ENCODE measurements at regions not wholly inside any gene's neighbourhood (a gene's known extent, or its start where the extent isn't known, plus 50 kb on each side); places are given as distances from the start of the nearest gene placed in this dataset.
A peak's percentile ranks its signal among the peaks of the same experiment; 100 is the strongest.
"Not testable (repeated sequence)": the region's sequence is repeated elsewhere in the genome, so short reads cannot be mapped to it uniquely, and the experiment has no call there.

DNA sequence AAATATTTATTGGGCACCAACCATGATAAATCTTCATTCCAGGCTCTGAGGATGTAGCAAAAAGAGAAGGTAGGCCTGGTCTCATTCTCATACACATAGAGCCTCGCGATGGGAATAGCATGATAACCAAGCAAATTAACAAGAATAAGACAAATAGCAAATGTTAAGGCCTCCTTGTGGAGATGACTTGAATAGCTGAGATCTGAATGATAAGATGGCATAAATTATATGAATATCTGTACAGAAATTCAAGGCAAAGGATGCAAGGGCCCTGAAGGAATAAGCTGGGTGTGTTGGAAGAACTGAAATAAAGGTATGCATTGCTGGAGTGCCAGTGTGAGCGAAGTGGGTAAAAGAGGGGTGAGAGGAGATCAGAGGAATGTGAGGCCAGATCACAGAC lies 114.8 kb downstream of the ALX1 start:
- H3K36me3 Mint-ChIP-seq = no peaks in the 10 kb centered on the region
- H3K9me3 Mint-ChIP-seq = no peaks in the 10 kb centered on the region
- H3K27me3 Mint-ChIP-seq = no peaks in the 10 kb centered on the region
- H3K4me1 Mint-ChIP-seq = no peaks in the 10 kb centered on the region
- CTCF ChIA-PET = no interaction called here
- DNase-seq = no peak
- no peak overlapping the region for H3K27ac Mint-ChIP-seq
- no peak overlapping the region for H3K4me3 Mint-ChIP-seq

DNA sequence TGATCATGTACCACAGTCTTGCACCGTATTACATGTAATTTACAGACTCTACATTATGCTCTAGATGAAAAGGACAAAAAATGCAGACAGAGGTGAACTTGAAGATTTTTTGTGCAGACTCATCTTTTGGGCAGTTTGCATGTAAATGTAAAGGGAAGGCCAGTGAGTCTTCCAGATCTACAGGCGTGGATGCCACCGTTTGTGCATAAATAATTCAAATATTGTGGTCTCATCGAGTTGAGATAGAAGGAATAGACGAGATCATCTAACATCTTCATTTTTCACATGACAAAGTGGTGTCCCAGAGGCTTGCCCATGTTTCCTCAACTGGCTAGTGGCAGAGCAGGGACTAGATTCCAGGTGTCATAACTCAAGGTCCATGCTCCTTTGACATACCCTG lies 125.2 kb downstream of the ALX1 start:
- H3K4me1 Mint-ChIP-seq = no peaks in the 10 kb centered on the region
- H3K27ac Mint-ChIP-seq = no peak overlapping the region
- CTCF ChIA-PET = no interaction called here
- no peaks in the 10 kb centered on the region for H3K36me3 Mint-ChIP-seq
- no peak overlapping the region for H3K4me3 Mint-ChIP-seq
- H3K9me3 Mint-ChIP-seq = no peaks in the 10 kb centered on the region
- no peak for DNase-seq
- no peaks in the 10 kb centered on the region for H3K27me3 Mint-ChIP-seq

DNA sequence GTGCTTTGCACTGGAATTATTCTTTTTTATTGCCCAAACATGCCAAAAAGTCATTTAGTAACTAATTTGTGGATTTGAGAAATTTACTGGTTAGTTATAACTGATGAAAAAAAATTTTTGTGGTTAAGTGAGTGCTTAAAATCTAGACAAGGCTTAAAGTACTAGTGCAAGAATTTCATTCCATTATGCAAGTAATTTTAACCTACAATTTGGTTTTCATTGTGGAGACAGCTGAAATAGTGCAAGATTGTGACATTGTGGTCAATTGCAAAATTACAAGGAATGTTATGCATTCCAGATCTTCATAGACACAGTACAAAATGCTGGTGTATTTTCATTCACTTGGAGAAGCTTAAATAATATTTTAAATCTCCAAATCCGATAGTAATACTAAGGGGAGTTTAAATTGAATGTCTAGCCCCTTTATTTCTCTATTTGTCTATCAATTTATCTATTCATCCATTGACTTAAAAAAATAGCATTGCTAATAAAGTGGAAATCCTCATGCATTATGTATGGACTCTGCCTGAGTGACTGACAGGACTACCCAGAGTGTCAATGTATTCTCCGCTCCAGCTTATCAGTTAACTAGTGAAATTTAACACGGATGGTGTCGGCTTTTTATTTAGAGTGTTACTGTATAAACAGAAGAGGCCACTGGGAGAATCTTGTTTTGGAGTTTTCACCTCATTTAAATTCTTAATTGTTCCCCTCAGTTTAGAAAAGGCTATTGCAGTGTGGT lies 125.9 kb downstream of the ALX1 start:
- CTCF ChIA-PET = no interaction called here
- Mint-ChIP-seq H3K9me3 (no peaks in the 10 kb centered on the region), H3K4me3 (no peak overlapping the region), H3K36me3 (no peaks in the 10 kb centered on the region), H3K27ac (no peak overlapping the region), H3K27me3 (no peaks in the 10 kb centered on the region), H3K4me1 (no peaks in the 10 kb centered on the region)
- no peak for DNase-seq

DNA sequence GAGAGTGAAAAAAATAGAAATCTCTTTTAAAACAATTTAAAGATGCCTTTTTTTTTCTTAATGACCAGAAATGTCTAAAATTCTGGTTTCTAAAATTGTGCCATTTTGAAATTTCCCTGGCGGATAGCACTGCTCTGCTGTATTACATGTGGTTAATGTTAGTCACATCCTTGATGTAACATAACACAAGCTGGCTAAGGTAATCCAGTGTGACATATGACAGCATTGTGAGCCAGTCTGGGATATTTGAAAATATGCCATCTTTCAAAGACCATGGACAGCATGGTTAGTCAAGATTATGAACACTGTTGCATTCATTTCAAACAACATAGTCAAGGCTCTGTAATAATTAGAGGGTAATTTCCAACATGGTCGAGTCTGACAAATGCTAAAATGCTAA lies 133.2 kb downstream of the ALX1 start:
- DNase-seq = no peak
- CTCF ChIA-PET = no interaction called here
- H3K9me3 Mint-ChIP-seq = no peaks in the 10 kb centered on the region
- H3K27ac Mint-ChIP-seq = no peak overlapping the region
- H3K4me1 Mint-ChIP-seq = no peaks in the 10 kb centered on the region
- H3K4me3 Mint-ChIP-seq = no peak overlapping the region
- no peaks in the 10 kb centered on the region for H3K27me3 Mint-ChIP-seq
- no peaks in the 10 kb centered on the region for H3K36me3 Mint-ChIP-seq

DNA sequence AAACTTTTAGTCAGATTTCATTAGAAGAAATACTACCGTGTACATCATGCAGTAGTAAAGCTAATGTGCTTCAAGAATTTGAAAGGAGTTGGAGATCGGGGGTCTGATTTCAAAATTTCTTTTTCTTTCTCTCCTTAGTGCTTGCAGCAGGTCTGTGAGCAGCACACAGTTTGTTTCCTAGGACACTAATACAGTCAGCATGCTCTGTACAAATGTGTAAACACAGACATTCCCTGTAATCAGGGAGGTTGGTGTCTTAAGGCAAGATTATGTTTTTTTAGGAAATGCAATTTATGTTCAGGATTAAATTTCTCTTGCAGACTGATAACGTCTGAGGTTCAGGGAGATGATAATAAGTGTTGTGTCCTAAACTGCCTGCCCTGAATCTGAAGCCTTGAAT lies 142.7 kb downstream of the ALX1 start:
- H3K4me3 Mint-ChIP-seq = no peak overlapping the region
- H3K4me1 Mint-ChIP-seq = no peaks in the 10 kb centered on the region
- peaks cover 4% of the 10 kb centered on the region for H3K27me3 Mint-ChIP-seq
- no peak overlapping the region for H3K27ac Mint-ChIP-seq
- CTCF ChIA-PET = no interaction called here
- no peak for DNase-seq
- H3K36me3 Mint-ChIP-seq = no peaks in the 10 kb centered on the region
- H3K9me3 Mint-ChIP-seq = no peaks in the 10 kb centered on the region

DNA sequence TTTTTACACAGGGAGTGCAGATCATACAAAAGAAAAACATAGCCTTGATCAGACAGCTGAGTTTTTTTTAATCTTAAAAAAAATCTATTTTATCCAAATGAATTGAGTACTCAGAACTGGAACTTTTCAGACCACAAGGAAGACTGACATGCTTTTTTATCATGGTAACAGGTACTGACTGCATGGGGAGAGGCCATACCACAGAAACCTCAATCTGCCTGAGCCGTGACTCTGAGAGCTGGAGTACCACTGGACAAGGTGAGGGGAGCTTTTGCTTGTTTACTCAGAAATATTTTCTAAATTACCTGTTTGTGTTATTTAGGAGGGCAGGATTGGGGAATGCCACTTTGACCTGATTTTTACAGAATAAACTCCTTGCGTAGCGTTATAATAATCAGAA lies 143.9 kb downstream of the ALX1 start:
- peaks cover 4% of the 10 kb centered on the region for H3K27me3 Mint-ChIP-seq
- no peaks in the 10 kb centered on the region for H3K4me1 Mint-ChIP-seq
- H3K4me3 Mint-ChIP-seq = no peak overlapping the region
- H3K27ac Mint-ChIP-seq = no peak overlapping the region
- H3K9me3 Mint-ChIP-seq = no peaks in the 10 kb centered on the region
- DNase-seq = no peak
- CTCF ChIA-PET = interaction anchor here (0.8 to 1.6 kb wide), 3 partner anchors 10 to 497 kb away, joined by 3 to 8 read pairs (median 5); no protein-coding TSS in a partner anchor
- H3K36me3 Mint-ChIP-seq = no peaks in the 10 kb centered on the region

DNA sequence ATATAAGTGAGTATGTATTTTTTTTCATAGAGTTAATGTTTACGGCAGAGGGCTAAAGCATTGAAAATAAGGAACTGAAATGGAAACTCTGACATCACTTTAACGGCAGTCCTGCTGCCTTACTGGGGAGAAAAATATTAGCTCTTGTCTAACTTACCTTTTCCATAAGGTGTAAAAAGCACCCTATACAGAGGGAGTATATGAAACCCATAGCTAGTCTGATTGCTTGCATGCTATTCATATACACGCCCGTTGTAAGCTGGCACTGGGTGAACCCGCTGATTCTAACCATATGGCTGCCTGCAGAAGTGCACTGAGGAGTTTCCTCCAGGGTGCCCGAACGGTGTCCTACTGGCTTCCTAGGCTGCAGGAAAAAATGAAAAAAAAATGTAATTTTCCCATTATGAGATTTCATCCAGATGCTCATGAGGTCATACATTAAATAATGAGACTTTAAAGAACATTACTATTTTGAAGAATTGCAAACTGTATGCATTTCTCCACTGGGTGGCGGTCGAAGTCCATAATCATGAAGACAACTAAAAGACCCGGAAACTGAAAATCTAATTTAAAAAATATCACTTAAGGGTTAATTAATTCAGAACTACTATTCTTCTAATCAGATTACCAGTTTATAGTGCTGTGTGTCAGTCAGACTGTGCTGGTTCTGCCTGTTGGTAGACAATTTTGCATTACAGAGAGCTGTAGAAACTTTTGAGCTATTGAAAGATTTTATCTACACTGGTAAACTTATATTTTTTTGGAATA lies 144.7 kb downstream of the ALX1 start:
- Mint-ChIP-seq H3K9me3 (no peaks in the 10 kb centered on the region), H3K4me1 (no peaks in the 10 kb centered on the region), H3K4me3 (no peak overlapping the region), H3K27ac (no peak overlapping the region), H3K36me3 (no peaks in the 10 kb centered on the region), H3K27me3 (peaks cover 4% of the 10 kb centered on the region)
- DNase-seq = peak; percentile 30
- CTCF ChIA-PET = interaction anchor here (0.7 to 1.6 kb wide), 5 partner anchors 13 to 496 kb away, joined by 3 to 8 read pairs (median 4); no protein-coding TSS in a partner anchor

DNA sequence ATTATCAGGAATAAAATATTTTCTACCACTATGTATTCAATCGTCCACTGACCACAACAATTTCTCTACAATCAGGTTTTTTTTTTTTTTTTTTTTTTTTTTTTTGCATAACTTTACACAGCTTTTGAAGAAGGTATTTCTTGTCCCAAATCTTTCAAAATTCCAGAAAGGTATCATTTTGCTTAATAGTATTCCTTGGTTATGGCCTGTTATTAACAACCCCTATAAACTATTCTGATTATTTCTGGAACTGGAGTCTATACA lies 145.3 kb downstream of the ALX1 start:
- H3K9me3 Mint-ChIP-seq = no peaks in the 10 kb centered on the region
- CTCF ChIA-PET = interaction anchor here (0.7 to 1.6 kb wide), 5 partner anchors 14 to 496 kb away, joined by 3 to 8 read pairs (median 4); no protein-coding TSS in a partner anchor
- H3K36me3 Mint-ChIP-seq = no peaks in the 10 kb centered on the region
- no peak overlapping the region for H3K4me3 Mint-ChIP-seq
- no peak overlapping the region for H3K27ac Mint-ChIP-seq
- no peak for DNase-seq
- no peaks in the 10 kb centered on the region for H3K4me1 Mint-ChIP-seq
- peaks cover 4% of the 10 kb centered on the region for H3K27me3 Mint-ChIP-seq

DNA sequence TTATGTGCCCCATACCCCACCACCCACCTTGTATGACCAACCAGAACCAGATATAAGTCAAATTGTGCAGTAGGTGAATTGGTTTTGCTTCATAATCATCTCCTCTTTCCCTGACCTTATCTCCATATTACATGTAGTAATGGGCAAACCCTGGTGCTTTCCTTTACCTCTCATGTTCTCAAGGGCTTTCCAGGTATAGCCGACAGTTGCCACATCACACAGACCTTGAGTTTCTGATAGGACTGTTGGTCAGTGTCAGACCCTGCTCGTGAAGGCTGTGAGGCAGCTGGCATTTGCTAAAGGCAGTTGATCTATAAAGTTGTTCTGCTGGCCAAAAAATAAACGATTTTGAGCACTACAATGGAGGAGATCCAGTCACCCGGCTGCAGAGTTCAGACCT lies 145.9 kb downstream of the ALX1 start:
- Mint-ChIP-seq H3K36me3 (no peaks in the 10 kb centered on the region), H3K27ac (no peak overlapping the region), H3K9me3 (no peaks in the 10 kb centered on the region), H3K4me3 (no peak overlapping the region), H3K4me1 (no peaks in the 10 kb centered on the region), H3K27me3 (peaks cover 4% of the 10 kb centered on the region)
- no peak for DNase-seq
- CTCF ChIA-PET = interaction anchor here (1.0 to 1.1 kb wide), 2 partner anchors 14 to 415 kb away, joined by 3 to 4 read pairs; no protein-coding TSS in a partner anchor

DNA sequence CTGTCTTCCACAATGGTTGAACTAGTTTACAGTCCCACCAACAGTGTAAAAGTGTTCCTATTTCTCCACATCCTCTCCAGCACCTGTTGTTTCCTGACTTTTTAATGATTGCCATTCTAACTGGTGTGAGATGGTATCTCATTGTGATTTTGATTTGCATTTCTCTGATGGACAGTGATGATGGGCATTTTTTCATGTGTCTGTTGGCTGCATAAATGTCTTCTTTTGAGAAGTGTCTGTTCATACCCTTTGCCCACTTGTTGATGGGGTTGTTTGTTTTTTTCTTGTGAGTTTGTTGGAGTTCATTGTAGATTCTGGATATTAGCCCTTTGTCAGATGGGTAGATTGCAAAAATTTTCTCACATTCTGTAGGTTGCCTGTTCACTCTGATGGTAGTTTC lies 153.1 kb downstream of the ALX1 start:
- H3K27ac Mint-ChIP-seq, H3K9me3 Mint-ChIP-seq, CTCF ChIA-PET, H3K4me1 Mint-ChIP-seq, H3K36me3 Mint-ChIP-seq, H3K27me3 Mint-ChIP-seq, DNase-seq, H3K4me3 Mint-ChIP-seq: not testable (repeated sequence)

DNA sequence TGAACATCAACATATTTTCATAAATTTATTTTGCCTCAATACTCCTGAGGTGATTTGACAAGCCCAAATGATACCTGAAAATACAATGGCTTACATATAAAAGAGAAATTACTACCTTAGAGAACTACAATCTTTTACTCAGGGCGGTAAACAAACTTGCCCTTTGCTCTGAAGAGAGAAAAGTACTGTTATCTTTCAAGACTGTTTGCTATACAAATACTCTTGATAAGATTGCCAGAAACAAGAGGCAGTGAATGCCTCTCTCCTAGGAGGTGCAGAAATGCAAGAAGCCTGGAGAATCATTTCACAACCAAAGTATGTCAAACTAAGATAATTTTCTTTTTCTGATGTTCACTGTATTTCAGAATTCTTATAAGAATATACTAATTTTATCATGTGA lies 160.3 kb downstream of the ALX1 start:
- no peak overlapping the region for H3K4me3 Mint-ChIP-seq
- CTCF ChIA-PET = no interaction called here
- H3K4me1 Mint-ChIP-seq = no peaks in the 10 kb centered on the region
- H3K9me3 Mint-ChIP-seq = no peaks in the 10 kb centered on the region
- H3K27me3 Mint-ChIP-seq = no peaks in the 10 kb centered on the region
- H3K36me3 Mint-ChIP-seq = no peaks in the 10 kb centered on the region
- no peak overlapping the region for H3K27ac Mint-ChIP-seq
- DNase-seq = no peak

DNA sequence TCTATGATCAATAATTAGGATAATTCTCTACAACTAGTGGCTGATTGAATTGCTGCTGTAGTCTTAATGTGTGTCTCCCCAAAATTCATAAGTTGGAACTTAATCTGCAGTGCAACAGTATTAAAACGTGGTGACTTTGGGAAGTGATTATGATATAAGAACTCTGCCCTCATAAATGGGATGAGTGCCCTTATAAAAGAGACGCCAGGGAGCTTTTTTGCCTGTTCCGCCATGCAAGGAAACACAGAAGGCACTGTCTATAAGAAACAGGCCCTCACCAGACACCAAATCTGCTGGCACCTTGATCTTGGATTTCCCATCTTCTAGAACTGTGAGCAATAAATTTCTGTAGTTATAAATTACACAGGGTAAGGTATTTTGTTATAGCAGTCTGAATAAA lies 161.0 kb downstream of the ALX1 start:
- Mint-ChIP-seq H3K9me3 (no peaks in the 10 kb centered on the region), H3K4me1 (no peaks in the 10 kb centered on the region), H3K27me3 (no peaks in the 10 kb centered on the region), H3K27ac (no peak overlapping the region), H3K36me3 (no peaks in the 10 kb centered on the region), H3K4me3 (no peak overlapping the region)
- CTCF ChIA-PET = no interaction called here
- no peak for DNase-seq

DNA sequence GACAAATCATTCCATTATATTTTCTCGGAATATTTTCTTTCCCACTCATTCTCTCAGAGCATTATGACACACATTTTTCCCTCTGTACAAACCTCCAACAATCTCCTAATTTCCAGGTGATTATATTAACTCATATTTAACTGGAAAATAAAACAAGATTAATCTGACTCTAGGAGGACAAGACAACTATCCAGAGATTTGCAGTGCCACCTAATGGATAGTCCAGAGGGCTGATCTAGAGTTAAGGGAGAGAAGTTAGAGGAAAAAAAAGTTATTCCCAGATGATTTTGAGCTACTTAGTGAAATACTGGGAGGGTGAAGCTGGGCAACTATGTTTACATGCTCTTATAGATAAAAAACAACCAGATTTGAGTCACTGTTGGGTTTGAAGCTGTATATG lies 161.7 kb downstream of the ALX1 start:
- H3K4me3 Mint-ChIP-seq = no peak overlapping the region
- DNase-seq = no peak
- H3K36me3 Mint-ChIP-seq = no peaks in the 10 kb centered on the region
- no peaks in the 10 kb centered on the region for H3K9me3 Mint-ChIP-seq
- H3K4me1 Mint-ChIP-seq = no peaks in the 10 kb centered on the region
- no peak overlapping the region for H3K27ac Mint-ChIP-seq
- CTCF ChIA-PET = no interaction called here
- no peaks in the 10 kb centered on the region for H3K27me3 Mint-ChIP-seq

DNA sequence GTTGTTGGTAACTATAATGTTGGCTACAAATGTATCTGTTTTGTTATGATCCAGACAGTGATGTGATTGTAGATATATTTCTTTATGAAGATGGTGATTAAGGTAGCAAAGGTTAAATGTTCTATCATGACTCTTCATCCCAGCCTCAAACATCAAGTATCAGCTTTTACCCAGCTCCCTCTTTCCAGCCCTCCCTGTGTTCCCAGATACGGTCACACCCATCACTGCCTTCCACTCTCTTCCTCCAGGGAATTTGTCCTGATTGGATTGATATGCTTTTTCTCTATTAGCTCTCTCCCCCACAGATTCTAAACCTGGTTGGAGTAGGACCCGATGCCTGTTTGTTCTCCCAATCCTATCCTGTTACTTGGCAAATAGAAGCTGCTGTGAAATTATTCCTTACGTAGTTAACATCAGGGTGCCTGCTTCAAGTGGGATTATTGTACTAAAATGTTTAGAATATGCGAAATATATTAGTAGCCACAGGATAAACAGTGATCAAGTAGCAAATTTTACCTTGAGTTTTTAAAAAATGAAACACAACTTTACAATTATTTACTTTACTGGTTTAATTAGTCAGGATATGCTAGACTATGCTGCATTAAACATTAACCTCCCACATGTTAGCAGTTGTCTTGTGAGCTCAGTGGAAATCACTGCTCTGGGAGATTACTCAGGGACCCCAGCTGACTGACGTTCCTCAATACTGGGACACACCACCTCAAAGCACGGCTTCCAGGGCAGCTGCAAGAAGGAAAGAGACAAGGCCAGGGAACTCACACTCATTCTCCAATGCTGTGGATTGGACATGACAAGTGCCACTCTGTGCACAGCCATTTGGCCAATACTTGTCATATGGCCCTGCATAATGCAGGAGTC lies 165.3 kb downstream of the ALX1 start:
- H3K27me3 Mint-ChIP-seq = no peaks in the 10 kb centered on the region
- H3K4me3 Mint-ChIP-seq = no peak overlapping the region
- H3K36me3 Mint-ChIP-seq = no peaks in the 10 kb centered on the region
- DNase-seq = no peak
- CTCF ChIA-PET = no interaction called here
- H3K9me3 Mint-ChIP-seq = no peaks in the 10 kb centered on the region
- no peaks in the 10 kb centered on the region for H3K4me1 Mint-ChIP-seq
- no peak overlapping the region for H3K27ac Mint-ChIP-seq

Measured in activated naive CD4-positive, alpha-beta T cell treated with anti-CD3 and anti-CD28 coated beads, Interleukin-2, amount 10 ng/mL, durations not matched to agents 7 days and 5 days (primary cell).